Esophagus muscularis mucosa (tissue), 4 donors: ENCODE measurements at regions not wholly inside any gene's neighbourhood (a gene's known extent, or its start where the extent isn't known, plus 50 kb on each side); places are given as distances from the start of the nearest gene placed in this dataset.

ENCODE experiments used
- DNase-seq: peaks from one replicate; pipeline ENCODE4 v3.0.0-alpha.2; 2017; ENCODE audit errors: extremely low spot score
- H3K27ac ChIP-seq, 4 donors: fragments of 200-600 bp; sonication (generic); replicated peaks in 1 of 4; 1 replicate in 3 of 4; 2 replicates in 1 of 4; pipeline ENCODE4 v1.5.1; 2016 to 2019; ENCODE audit warnings: mild to moderate bottlenecking in 1 of 4
- H3K27me3 ChIP-seq, 4 donors: fragments of 200-600 bp; sonication (generic); one replicate each; pipeline versions ENCODE4 v1.5.1 to v1.6.0; 2016 to 2019
- H3K36me3 ChIP-seq, 4 donors: fragments of 200-600 bp; sonication (generic); one replicate each; pipeline ENCODE4 v1.5.1; 2016 to 2019
- H3K4me1 ChIP-seq, 4 donors: fragments of 200-600 bp; sonication (generic); one replicate each; pipeline ENCODE4 v1.5.1; 2016 to 2019
- H3K4me3 ChIP-seq, 4 donors: fragments of 200-600 bp; sonication (generic); 1 replicate in 2 of 4; 2 replicates in 2 of 4; pipeline ENCODE4 v1.5.1; 2016 to 2019; ENCODE audit warnings: mild to moderate bottlenecking in 4 of 4, moderate library complexity in 1 of 4
- H3K9me3 ChIP-seq, 4 donors: fragments of 200-600 bp; sonication (generic); 1 replicate in 3 of 4; 2 replicates in 1 of 4; pipeline ENCODE4 v1.5.1; 2016 to 2019
- CTCF ChIP-seq, 3 experiments: fragments of 200-600 bp in 2 of 3; fragments of 450-650 bp in 1 of 3; sonication (generic) in 2 of 3; IDR thresholded peaks; one replicate each; pipeline ENCODE4 v1.5.1; 2017 to 2019; ENCODE audit warnings: antibody characterized with exemption in 3 of 3, mild to moderate bottlenecking in 2 of 3, moderate library complexity in 1 of 3
- EP300 ChIP-seq: sonication (generic); formaldehyde crosslinking; IDR thresholded peaks from one replicate; pipeline ENCODE4 v1.6.1; 2017; ENCODE audit warnings: antibody characterized with exemption
- POLR2A ChIP-seq: fragments of 450-650 bp; IDR thresholded peaks from one replicate; pipeline ENCODE4 v1.6.1; 2017; ENCODE audit warnings: antibody characterized with exemption, moderate library complexity, mild to moderate bottlenecking, low read depth
- POLR2AphosphoS5 ChIP-seq, 2 donors: sonication (generic); formaldehyde crosslinking; IDR thresholded peaks; one replicate each; pipeline ENCODE4 v1.6.1; 2017; ENCODE audit warnings: antibody characterized with exemption in 2 of 2
- WGBS: methylation state at CpG from one replicate; pipeline ENCODE4 v1.1.5; 2018; 5-methylcytosine and 5-hydroxymethylcytosine counted together
- intact Hi-C: fragments of 100-400 bp; cut with DNase I; formaldehyde crosslinking; loops from one replicate; pipeline ENCODE4 v1.15.1; 2023

GRCh38 chr5:74015716-74016115, 389.7 kb downstream of the ARHGEF28 start:
- Histone ChIP-seq H3K9me3 (no peaks in the 10 kb centered on the region), H3K27me3 (no peaks in the 10 kb centered on the region), H3K27ac (no peak overlapping the region), H3K36me3 (no peaks in the 10 kb centered on the region), H3K4me3 (no peak overlapping the region), H3K4me1 (no peaks in the 10 kb centered on the region)
- TF ChIP-seq POLR2A (no peak), EP300 (no peak), CTCF (IDR thresholded peaks at IDR 0.05) (no peak), POLR2AphosphoS5 (IDR thresholded peaks at IDR 0.05) (no peak)
- DNase-seq = no peak
- intact Hi-C loops = no loop called here
- WGBS = 97% methylated on average over 1 of the region's 1 CpG

- Histone ChIP-seq H3K9me3 (no peaks in the 10 kb centered on the region), H3K27ac (no peak overlapping the region), H3K4me3 (no peak overlapping the region), H3K36me3 (no peaks in the 10 kb centered on the region), H3K4me1 (no peaks in the 10 kb centered on the region), H3K27me3 (no peaks in the 10 kb centered on the region)
- intact Hi-C loops = no loop called here
- no peak for TF ChIP-seq POLR2A
- TF ChIP-seq CTCF (IDR thresholded peaks at IDR 0.05) = no peak
- TF ChIP-seq EP300 = no peak
- TF ChIP-seq POLR2AphosphoS5 (IDR thresholded peaks at IDR 0.05) = no peak
- no peak for DNase-seq
- WGBS = 54% methylated on average over 2 of the region's 2 CpGs
These were observed 387.2 kb downstream of the ARHGEF28 start for GRCh38 chr5:74013222-74013621.

DNA sequence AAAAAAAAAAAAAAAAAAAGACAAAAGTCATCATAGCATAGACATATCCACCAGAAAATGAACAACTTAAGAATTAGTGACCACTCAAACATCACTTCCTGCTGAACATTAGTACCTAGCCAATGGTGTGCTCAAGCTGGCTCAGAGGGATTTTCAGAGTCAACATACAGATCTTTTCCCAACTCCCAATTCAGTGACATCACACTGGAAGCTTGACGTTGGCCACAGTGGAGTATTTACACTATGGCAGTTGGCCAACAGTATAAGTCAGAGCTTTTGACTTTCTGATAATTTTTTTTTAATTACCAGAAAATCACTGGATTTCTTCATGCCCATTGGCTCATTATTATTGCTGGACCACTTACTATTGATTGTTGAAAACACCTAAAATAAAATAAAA, 383.5 kb downstream of the ARHGEF28 start:
- Histone ChIP-seq H3K9me3 (no peaks in the 10 kb centered on the region), H3K4me3 (no peak overlapping the region), H3K27me3 (no peaks in the 10 kb centered on the region), H3K4me1 (no peaks in the 10 kb centered on the region), H3K27ac (no peak overlapping the region), H3K36me3 (no peaks in the 10 kb centered on the region)
- intact Hi-C loops = no loop called here
- WGBS = 32% methylated on average over 1 of the region's 1 CpG
- no peak for TF ChIP-seq POLR2A
- TF ChIP-seq EP300 = no peak
- no peak for TF ChIP-seq POLR2AphosphoS5 (IDR thresholded peaks at IDR 0.05)
- no peak for TF ChIP-seq CTCF (IDR thresholded peaks at IDR 0.05)
- DNase-seq = no peak

- Histone ChIP-seq H3K9me3 (no peaks in the 10 kb centered on the region), H3K4me3 (no peak overlapping the region), H3K27ac (no peak overlapping the region), H3K36me3 (no peaks in the 10 kb centered on the region), H3K27me3 (no peaks in the 10 kb centered on the region), H3K4me1 (no peaks in the 10 kb centered on the region)
- 0% methylated on average over 1 of the region's 1 CpG for WGBS
- DNase-seq = no peak
- TF ChIP-seq POLR2A = no peak
- no peak for TF ChIP-seq POLR2AphosphoS5 (IDR thresholded peaks at IDR 0.05)
- TF ChIP-seq EP300 = no peak
- no peak for TF ChIP-seq CTCF (IDR thresholded peaks at IDR 0.05)
- intact Hi-C loops = no loop called here
These were observed 381.2 kb downstream of the ARHGEF28 start for GRCh38 chr5:74007193-74007592.

- 67% methylated on average over 3 of the region's 3 CpGs for WGBS
- Histone ChIP-seq H3K4me1 (no peaks in the 10 kb centered on the region), H3K27me3 (no peaks in the 10 kb centered on the region), H3K27ac (no peak overlapping the region), H3K4me3 (no peak overlapping the region), H3K9me3 (no peaks in the 10 kb centered on the region), H3K36me3 (no peaks in the 10 kb centered on the region)
- no peak for DNase-seq
- intact Hi-C loops = no loop called here
- TF ChIP-seq CTCF (IDR thresholded peaks at IDR 0.05) (no peak), EP300 (no peak), POLR2A (no peak), POLR2AphosphoS5 (IDR thresholded peaks at IDR 0.05) (no peak)
These were observed 373.3 kb downstream of the ARHGEF28 start for GRCh38 chr5:73999297-73999696.
